DND-41 (cell line): ENCODE measurements at regions not wholly inside any gene's neighbourhood (a gene's known extent, or its start where the extent isn't known, plus 50 kb on each side); places are given as distances from the start of the nearest gene placed in this dataset.

ENCODE experiments used
- ATAC-seq: fragments of 200-7000 bp; cut with Tn5 transposase; 3 replicates; pipeline ENCODE4 v1.9.1; 2021; ENCODE audit warnings: low read depth; ENCODE audit not compliant: insufficient read depth
- DNase-seq: peaks from one replicate; pipeline ENCODE4 v3.0.0-alpha.2; 2020
- H2AFZ ChIP-seq: 2 replicates; pipeline ENCODE4 v1.6.0; 2012; ENCODE audit warnings: low read depth, low read length
- H3K27ac ChIP-seq: 2 replicates; pipeline ENCODE4 v1.5.1; 2012; ENCODE audit warnings: low read length, inconsistent platforms
- H3K27me3 ChIP-seq: fragments of 200-600 bp; sonication (generic); 2 replicates; pipeline ENCODE4 v1.6.0; 2012; ENCODE audit warnings: low read length, mild to moderate bottlenecking, inconsistent platforms; ENCODE audit not compliant: insufficient read depth, poor library complexity
- H3K36me3 ChIP-seq: 2 replicates; pipeline ENCODE4 v1.5.1; 2012; ENCODE audit warnings: low read length, inconsistent platforms; ENCODE audit not compliant: insufficient read depth
- H3K4me1 ChIP-seq: 2 replicates; pipeline ENCODE4 v1.5.1; 2012; ENCODE audit warnings: mild to moderate bottlenecking, low read length; ENCODE audit not compliant: insufficient read depth
- H3K4me2 ChIP-seq: 2 replicates; pipeline ENCODE4 v1.6.0; 2012; ENCODE audit warnings: mild to moderate bottlenecking, moderate library complexity, low read length, inconsistent platforms; ENCODE audit not compliant: insufficient read depth
- H3K4me3 ChIP-seq, 2 experiments: fragments of 200-600 bp in 1 of 2; shearing (Covaris generic) in 1 of 2; 2 replicates each; pipeline ENCODE4 v1.5.1; 2012 to 2016; ENCODE audit warnings: inconsistent platforms in 2 of 2, low read length in 2 of 2, mild to moderate bottlenecking in 2 of 2, low read depth in 1 of 2, moderate library complexity in 1 of 2
- H3K79me2 ChIP-seq: 2 replicates; pipeline ENCODE4 v1.6.0; 2012; ENCODE audit warnings: low read length, inconsistent platforms; ENCODE audit not compliant: insufficient read depth
- H3K9ac ChIP-seq: 2 replicates; pipeline ENCODE4 v1.6.0; 2012; ENCODE audit warnings: low read depth, mild to moderate bottlenecking, inconsistent platforms, low read length, moderate library complexity
- H3K9me3 ChIP-seq: 2 replicates; pipeline ENCODE4 v1.5.1; 2012; ENCODE audit warnings: low read length, moderate library complexity, mild to moderate bottlenecking, inconsistent platforms; ENCODE audit not compliant: insufficient read depth, severe bottlenecking
- H4K20me1 ChIP-seq: 2 replicates; pipeline ENCODE4 v1.6.0; 2012; ENCODE audit warnings: low read length; ENCODE audit not compliant: insufficient read depth
- CTCF ChIP-seq: IDR thresholded peaks from 2 replicates; pipeline ENCODE4 v1.5.1; 2012; ENCODE audit warnings: borderline replicate concordance, low read length, moderate library complexity, mild to moderate bottlenecking; ENCODE audit not compliant: poor library complexity, severe bottlenecking; ENCODE audit errors: extremely low read depth
- EZH2 ChIP-seq: IDR thresholded peaks from 3 replicates; pipeline ENCODE4 v1.6.1; 2012; ENCODE audit warnings: borderline replicate concordance, low read depth, mild to moderate bottlenecking, moderate library complexity, low read length, inconsistent platforms; ENCODE audit not compliant: severe bottlenecking

- TF ChIP-seq EZH2 (no peak), CTCF (no peak)
- no peak overlapping the region for H3K4me3 ChIP-seq
- no peaks in the 10 kb centered on the region for H3K4me1 ChIP-seq
- H3K79me2 ChIP-seq: no peaks in the 10 kb centered on the region
- no peak overlapping the region for H2AFZ ChIP-seq
- no peak overlapping the region for H3K27ac ChIP-seq
- DNase-seq (no peak), ATAC-seq (no peak)
- H4K20me1 ChIP-seq: no peaks in the 10 kb centered on the region
- H3K36me3 ChIP-seq: no peaks in the 10 kb centered on the region
- H3K9me3 ChIP-seq: no peaks in the 10 kb centered on the region
- no peaks in the 10 kb centered on the region for H3K27me3 ChIP-seq
- H3K4me2 ChIP-seq: no peak overlapping the region
- no peak overlapping the region for H3K9ac ChIP-seq
These were observed 633.7 kb downstream of the ZIC1 start for GRCh38 chr3:148042663-148043445.

- Histone ChIP-seq H3K27ac (no peak overlapping the region), H3K9ac (no peak overlapping the region), H3K9me3 (no peaks in the 10 kb centered on the region), H3K36me3 (no peaks in the 10 kb centered on the region), H3K4me3 (no peak overlapping the region), H3K79me2 (no peaks in the 10 kb centered on the region), H3K27me3 (no peaks in the 10 kb centered on the region), H3K4me1 (no peaks in the 10 kb centered on the region), H3K4me2 (no peak overlapping the region), H4K20me1 (no peaks in the 10 kb centered on the region), H2AFZ (no peak overlapping the region)
- DNase-seq (no peak), ATAC-seq (no peak)
- no peak for TF ChIP-seq CTCF
- no peak for TF ChIP-seq EZH2
These were observed 635.0 kb downstream of the ZIC1 start for GRCh38 chr3:148044151-148044550.

GRCh38 chr3:148054999-148055398 is 642.7 kb upstream of the AGTR1 start:
- ATAC-seq (no peak), DNase-seq (no peak)
- Histone ChIP-seq H3K9ac (no peak overlapping the region), H3K4me2 (no peak overlapping the region), H4K20me1 (no peaks in the 10 kb centered on the region), H3K27ac (no peak overlapping the region), H3K9me3 (no peaks in the 10 kb centered on the region), H3K27me3 (no peaks in the 10 kb centered on the region), H2AFZ (no peak overlapping the region), H3K36me3 (no peaks in the 10 kb centered on the region), H3K79me2 (no peaks in the 10 kb centered on the region), H3K4me3 (no peak overlapping the region), H3K4me1 (no peaks in the 10 kb centered on the region)
- no peak for TF ChIP-seq EZH2
- no peak for TF ChIP-seq CTCF
